GM12891 (cell line): ENCODE measurements at regions not wholly inside any gene's neighbourhood (a gene's known extent, or its start where the extent isn't known, plus 50 kb on each side); places are given as distances from the start of the nearest gene placed in this dataset.

ENCODE experiments used
- PAX5 ChIP-seq: IDR thresholded peaks from 2 replicates; pipeline ENCODE4 v1.6.1; 2011; ENCODE audit warnings: low read length, moderate library complexity, mild to moderate bottlenecking; ENCODE audit not compliant: insufficient read depth, severe bottlenecking
- POLR2A ChIP-seq: IDR thresholded peaks from 2 replicates; pipeline ENCODE4 v1.6.1; 2011; ENCODE audit warnings: low read depth, low read length, control low read depth
- POLR2AphosphoS5 ChIP-seq: IDR thresholded peaks from 2 replicates; pipeline ENCODE4 v1.6.1; 2011; ENCODE audit warnings: low read depth, low read length, control low read depth
- POU2F2 ChIP-seq: IDR thresholded peaks from 2 replicates; pipeline ENCODE4 v1.6.1; 2011; ENCODE audit warnings: low read depth, mild to moderate bottlenecking, control low read depth, low read length, moderate library complexity
- SPI1 ChIP-seq: IDR thresholded peaks from 2 replicates; pipeline ENCODE4 v1.6.1; 2011; ENCODE audit warnings: low read depth, low read length, control low read depth
- TAF1 ChIP-seq: IDR thresholded peaks from 2 replicates; pipeline ENCODE4 v1.6.1; 2011; ENCODE audit warnings: low read depth, low read length, control low read depth

DNA sequence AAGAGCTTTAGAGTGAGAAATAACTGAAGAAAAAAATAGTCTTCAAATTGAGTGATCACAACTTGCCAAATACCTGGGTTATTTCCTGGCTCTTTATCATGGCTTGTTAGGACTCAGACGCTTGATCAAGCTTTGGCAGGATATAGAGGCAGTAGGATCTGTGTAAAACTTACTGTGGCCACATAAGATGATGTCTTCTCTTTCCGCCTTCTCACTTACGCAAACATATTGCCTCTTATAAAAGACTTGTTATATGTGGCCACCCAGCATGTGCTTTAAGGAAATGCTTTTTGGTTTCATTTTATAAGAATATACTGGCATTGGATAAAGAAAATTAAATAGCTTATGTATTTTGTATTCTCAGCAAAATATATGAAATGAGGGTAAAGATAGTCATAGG, 101.8 kb upstream of the AKIRIN2 start:
- TF ChIP-seq TAF1: no peak
- no peak for TF ChIP-seq POLR2AphosphoS5
- no peak for TF ChIP-seq POLR2A
- TF ChIP-seq POU2F2: no peak
- no peak for TF ChIP-seq SPI1
- TF ChIP-seq PAX5: no peak
